ENCODE measurements at regions not wholly inside any gene's neighbourhood (a gene's known extent, or its start where the extent isn't known, plus 50 kb on each side); places are given as distances from the start of the nearest gene placed in this dataset.
A peak's percentile ranks its signal among the peaks of the same experiment; 100 is the strongest.

DNA sequence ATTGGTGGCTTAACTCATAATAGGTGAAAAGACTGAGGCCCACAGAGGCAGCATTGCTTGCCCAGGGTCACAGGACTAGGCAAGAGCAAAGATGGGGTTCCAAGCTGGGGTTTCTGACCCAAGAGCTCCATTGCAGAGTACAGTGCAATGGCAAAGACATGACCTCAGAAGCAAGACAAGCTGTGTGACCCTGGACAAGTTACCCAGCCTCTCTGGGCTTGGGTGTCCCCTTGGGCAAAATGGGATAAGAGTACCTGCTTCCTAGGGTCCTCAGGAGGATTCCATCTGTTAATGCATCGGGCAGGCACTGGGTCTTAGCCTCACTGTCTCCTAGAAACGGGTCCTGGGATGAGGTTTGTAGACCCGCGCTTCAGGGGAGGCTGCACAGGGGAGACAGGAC lies 111.6 kb upstream of the NCOR2 start:
- TF ChIP-seq, protein P1, sequence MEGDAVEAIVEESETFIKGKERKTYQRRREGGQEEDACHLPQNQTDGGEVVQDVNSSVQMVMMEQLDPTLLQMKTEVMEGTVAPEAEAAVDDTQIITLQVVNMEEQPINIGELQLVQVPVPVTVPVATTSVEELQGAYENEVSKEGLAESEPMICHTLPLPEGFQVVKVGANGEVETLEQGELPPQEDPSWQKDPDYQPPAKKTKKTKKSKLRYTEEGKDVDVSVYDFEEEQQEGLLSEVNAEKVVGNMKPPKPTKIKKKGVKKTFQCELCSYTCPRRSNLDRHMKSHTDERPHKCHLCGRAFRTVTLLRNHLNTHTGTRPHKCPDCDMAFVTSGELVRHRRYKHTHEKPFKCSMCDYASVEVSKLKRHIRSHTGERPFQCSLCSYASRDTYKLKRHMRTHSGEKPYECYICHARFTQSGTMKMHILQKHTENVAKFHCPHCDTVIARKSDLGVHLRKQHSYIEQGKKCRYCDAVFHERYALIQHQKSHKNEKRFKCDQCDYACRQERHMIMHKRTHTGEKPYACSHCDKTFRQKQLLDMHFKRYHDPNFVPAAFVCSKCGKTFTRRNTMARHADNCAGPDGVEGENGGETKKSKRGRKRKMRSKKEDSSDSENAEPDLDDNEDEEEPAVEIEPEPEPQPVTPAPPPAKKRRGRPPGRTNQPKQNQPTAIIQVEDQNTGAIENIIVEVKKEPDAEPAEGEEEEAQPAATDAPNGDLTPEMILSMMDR (IDR thresholded peaks at IDR 0.05; ENCODE audit: extremely low read depth, insufficient read depth, missing control alignments), result no peak
- in situ Hi-C loops (cut with MboI; ENCODE audit: low pct_unique_long_range_greater_than_20kb, low sequenced_read_pairs, unreplicated experiment), result no loop called here
- no peak for DNase-seq (ENCODE audit: low spot score)

DNA sequence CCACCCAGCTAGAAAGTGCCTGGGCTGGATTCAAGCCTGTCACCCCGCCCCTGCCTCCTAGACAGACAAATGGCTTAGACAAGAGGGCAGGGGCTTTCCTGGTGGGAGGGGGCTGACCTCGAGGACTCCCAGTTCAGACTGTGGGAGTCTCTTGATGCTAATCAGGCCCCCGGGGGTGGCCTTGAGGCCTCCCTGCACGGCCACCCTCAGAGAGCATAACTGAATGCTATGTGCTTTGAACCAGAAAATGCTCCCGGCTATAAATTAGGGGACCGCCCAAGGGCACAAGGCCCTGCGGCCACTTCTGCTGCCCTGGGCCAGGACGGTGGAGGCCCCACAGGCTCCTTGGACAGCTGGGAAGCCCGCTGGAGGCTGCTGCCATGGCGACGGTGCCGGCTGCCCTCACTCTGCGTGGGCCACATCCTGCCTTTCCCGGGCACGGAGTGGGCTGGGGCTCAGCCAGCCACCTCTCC lies 111.0 kb upstream of the NCOR2 start:
- TF ChIP-seq, protein P1 (IDR thresholded peaks at IDR 0.05; ENCODE audit: extremely low read depth, insufficient read depth, missing control alignments), result no peak
- in situ Hi-C loops (cut with MboI; ENCODE audit: low pct_unique_long_range_greater_than_20kb, low sequenced_read_pairs, unreplicated experiment), result no loop called here
- peak; percentile 50 for DNase-seq (ENCODE audit: low spot score)

DNA sequence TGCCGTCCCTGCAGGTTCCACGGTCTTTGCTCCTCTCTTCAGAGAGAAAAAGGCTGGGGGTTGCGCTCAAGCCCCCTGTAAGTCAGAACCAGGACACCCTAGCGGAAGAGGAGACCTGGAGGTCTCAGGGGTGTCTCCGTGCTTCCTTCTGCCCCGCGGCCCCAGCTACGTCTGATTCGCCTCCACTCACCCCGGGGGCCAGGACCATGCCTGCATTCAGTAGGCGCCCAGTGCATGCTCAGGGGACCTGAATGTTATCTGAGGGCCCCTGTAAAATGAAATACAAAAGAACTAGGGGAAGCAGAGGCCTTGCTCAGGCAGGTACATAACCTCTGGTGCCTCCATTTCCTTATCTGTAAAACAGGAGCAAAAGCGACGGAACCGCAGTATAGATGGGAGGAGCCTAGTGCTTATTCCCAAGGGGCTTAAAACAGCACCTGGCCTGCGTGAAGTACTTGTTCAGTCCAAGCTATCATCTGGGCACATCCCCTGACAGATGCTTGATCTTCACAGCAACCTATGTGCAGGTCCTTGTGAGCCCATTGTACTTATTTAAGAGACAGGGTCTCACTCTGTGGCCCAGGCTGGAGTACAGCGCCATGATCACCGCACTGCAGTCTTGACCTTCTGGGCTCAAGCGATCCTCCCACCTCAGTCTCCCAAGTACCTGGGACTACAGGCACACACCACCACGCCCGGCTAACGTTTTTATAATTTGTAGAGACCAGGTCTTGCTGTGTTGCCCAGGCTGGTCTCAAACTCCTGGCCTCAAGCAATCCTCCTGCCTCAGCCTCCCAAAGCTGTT lies 110.3 kb upstream of the NCOR2 start:
- TF ChIP-seq, protein P1 (IDR thresholded peaks at IDR 0.05; ENCODE audit: extremely low read depth, insufficient read depth, missing control alignments), result no peak
- in situ Hi-C loops (cut with MboI; ENCODE audit: low pct_unique_long_range_greater_than_20kb, low sequenced_read_pairs, unreplicated experiment), result no loop called here
- no peak for DNase-seq (ENCODE audit: low spot score)

GRCh38 chr12:124676714-124677462 lies 109.5 kb upstream of the NCOR2 start:
- no peak for DNase-seq (ENCODE audit: low spot score)
- TF ChIP-seq, protein P1 (IDR thresholded peaks at IDR 0.05; ENCODE audit: extremely low read depth, insufficient read depth, missing control alignments), result no peak
- in situ Hi-C loops (cut with MboI; ENCODE audit: low pct_unique_long_range_greater_than_20kb, low sequenced_read_pairs, unreplicated experiment), result no loop called here

DNA sequence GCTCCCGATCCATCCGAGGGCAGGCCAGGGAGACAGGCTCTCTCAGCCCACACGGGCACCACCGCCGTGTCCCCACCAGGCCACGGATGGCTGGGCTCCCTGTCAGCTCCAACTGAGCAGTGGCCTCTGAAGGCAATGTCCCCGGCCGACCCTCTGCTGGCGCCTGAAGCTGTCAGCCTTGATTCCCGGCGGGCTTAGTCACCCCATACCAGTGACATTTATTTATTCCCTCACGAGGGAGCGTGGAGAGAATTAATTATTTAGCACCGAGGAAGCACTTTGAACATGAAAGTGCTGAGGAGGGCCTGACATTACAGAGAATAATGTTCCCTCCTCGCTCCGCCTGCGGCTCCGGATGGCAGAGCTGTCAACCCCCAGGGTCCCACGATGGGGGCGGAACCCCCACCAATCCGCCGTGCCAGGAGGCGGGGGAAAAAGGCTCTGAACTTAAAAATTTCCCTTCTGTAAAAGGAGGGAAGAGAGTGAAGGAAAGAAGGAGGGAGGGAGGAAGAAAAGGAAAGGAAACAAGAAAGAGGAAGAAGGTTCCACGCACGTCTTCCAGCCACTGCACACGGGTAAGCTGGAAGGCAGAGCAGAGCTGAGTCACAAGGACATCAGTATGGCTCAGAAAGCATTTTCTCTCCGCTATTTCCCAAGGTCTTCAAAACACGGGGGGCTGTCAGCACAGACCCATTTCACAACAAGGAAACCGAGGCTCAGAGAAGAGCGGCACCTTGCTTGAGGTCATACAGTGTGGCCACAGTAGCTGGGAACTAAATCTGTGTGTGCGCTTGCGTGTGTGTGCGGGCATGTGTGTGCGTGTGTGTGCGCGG lies 108.7 kb upstream of the NCOR2 start:
- TF ChIP-seq, protein P1 (IDR thresholded peaks at IDR 0.05; ENCODE audit: extremely low read depth, insufficient read depth, missing control alignments), result no peak
- in situ Hi-C loops (cut with MboI; ENCODE audit: low pct_unique_long_range_greater_than_20kb, low sequenced_read_pairs, unreplicated experiment), result no loop called here
- DNase-seq (ENCODE audit: low spot score), result no peak

DNA sequence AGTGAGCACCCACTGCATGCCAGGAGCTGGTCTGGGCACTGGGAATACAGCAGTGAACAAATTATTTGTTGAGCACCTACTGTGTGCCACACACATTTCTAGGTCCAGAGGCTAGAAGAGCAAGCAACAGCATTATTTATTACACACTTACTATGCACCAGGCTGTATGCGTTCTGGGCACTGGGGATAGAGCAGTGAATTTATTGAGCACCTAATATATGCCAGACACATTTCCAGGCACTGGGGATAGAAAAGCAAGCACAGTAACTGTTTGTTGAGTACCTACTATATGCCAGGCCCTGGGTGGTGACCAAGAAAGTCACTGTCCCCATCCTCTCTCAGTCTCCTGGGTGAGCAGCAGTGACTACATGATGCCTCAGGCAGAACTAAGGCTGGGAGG lies 107.5 kb upstream of the NCOR2 start:
- in situ Hi-C loops (cut with MboI; ENCODE audit: low pct_unique_long_range_greater_than_20kb, low sequenced_read_pairs, unreplicated experiment), result no loop called here
- no peak for DNase-seq (ENCODE audit: low spot score)
- TF ChIP-seq, protein P1 (IDR thresholded peaks at IDR 0.05; ENCODE audit: extremely low read depth, insufficient read depth, missing control alignments), result no peak

Data from GM13977 (cell line).